ENCODE measurements at regions not wholly inside any gene's neighbourhood (a gene's known extent, or its start where the extent isn't known, plus 50 kb on each side); places are given as distances from the start of the nearest gene placed in this dataset.

DNA sequence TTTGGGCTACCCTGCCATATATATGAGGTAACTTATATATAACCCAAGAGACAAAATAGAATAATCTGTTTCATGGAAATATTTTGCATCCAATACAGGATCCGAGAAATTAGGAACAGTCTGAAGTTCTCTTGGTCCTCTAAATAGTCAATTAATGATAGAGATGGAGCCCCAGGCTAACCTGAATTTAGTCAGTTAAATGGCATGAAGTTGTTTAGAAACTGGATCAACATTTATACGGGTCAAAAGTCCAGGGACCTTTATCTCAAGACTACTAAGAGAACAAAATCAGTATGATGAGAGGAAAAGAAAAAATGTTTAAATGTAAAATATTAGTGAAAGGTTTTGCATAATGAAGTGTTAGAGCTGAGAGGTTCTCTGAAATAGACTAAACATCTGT, 303.3 kb upstream of the ACTBL2 start:
- WGBS, 5 donors, result 79 to 93% (median 85%) methylated on average over 2 of the region's 2 CpGs
- no peak overlapping the region for H3K27ac ChIP-seq
- H3K4me3 ChIP-seq, result no peak overlapping the region
- no peak for DNase-seq
- no peaks in the 10 kb centered on the region for H3K4me1 ChIP-seq
- no peaks in the 10 kb centered on the region for H3K9me3 ChIP-seq
- H3K27me3 ChIP-seq (replicated peaks in 1 of 7), result no peaks in the 10 kb centered on the region
- intact Hi-C loops (cut with DNase I; ENCODE audit: low total_unique reads), result no loop called here
- no peaks in the 10 kb centered on the region for H3K36me3 ChIP-seq
- TF ChIP-seq, protein P1, sequence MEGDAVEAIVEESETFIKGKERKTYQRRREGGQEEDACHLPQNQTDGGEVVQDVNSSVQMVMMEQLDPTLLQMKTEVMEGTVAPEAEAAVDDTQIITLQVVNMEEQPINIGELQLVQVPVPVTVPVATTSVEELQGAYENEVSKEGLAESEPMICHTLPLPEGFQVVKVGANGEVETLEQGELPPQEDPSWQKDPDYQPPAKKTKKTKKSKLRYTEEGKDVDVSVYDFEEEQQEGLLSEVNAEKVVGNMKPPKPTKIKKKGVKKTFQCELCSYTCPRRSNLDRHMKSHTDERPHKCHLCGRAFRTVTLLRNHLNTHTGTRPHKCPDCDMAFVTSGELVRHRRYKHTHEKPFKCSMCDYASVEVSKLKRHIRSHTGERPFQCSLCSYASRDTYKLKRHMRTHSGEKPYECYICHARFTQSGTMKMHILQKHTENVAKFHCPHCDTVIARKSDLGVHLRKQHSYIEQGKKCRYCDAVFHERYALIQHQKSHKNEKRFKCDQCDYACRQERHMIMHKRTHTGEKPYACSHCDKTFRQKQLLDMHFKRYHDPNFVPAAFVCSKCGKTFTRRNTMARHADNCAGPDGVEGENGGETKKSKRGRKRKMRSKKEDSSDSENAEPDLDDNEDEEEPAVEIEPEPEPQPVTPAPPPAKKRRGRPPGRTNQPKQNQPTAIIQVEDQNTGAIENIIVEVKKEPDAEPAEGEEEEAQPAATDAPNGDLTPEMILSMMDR (IDR thresholded peaks at IDR 0.05 in 8 of 11, conservative IDR thresholded peaks at IDR 0.05 in 3 of 11), result no peak
- TF ChIP-seq POLR2AphosphoS5 (IDR thresholded peaks at IDR 0.05) (no peak), POLR2A (IDR thresholded peaks at IDR 0.05) (no peak)

DNA sequence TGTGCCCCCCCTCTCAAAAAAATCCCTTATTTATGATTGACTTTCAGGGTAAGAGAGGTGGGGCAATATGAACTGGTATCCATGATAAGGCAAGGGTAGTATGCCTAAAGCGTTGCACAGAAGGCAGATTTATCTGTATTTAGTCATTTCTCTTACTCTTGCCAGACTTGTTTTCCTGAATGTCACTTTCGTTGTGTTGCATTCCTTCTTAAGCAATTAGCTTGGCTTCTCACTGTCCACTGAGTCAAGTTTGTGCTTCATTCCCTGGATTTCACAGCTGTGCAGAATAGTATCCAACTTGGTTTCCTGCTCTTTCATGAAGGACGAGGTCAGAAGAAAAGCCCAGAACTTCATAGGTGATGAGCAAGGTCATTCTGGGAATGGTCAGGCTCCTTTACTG, 301.5 kb upstream of the ACTBL2 start:
- TF ChIP-seq, protein P1 (IDR thresholded peaks at IDR 0.05 in 8 of 11, conservative IDR thresholded peaks at IDR 0.05 in 3 of 11), result no peak
- TF ChIP-seq POLR2AphosphoS5 (IDR thresholded peaks at IDR 0.05), result no peak
- no peak for TF ChIP-seq POLR2A (IDR thresholded peaks at IDR 0.05)
- Histone ChIP-seq H3K4me1 (peaks cover 0 to 4% (median 0%) of the 10 kb centered on the region in 6 donors), H3K27me3 (replicated peaks in 1 of 7) (no peaks in the 10 kb centered on the region), H3K27ac (peak overlapping the region in 2 of 8 donors; percentile 5 to 56), H3K9me3 (no peaks in the 10 kb centered on the region), H3K4me3 (peak overlapping the region in 2 of 8 donors; percentile 21 to 23), H3K36me3 (no peaks in the 10 kb centered on the region)
- DNase-seq, result no peak
- WGBS, 5 donors, result 38 to 70% (median 61%) methylated on average over 3 of the region's 3 CpGs
- intact Hi-C loops (cut with DNase I; ENCODE audit: low total_unique reads), result no loop called here

DNA sequence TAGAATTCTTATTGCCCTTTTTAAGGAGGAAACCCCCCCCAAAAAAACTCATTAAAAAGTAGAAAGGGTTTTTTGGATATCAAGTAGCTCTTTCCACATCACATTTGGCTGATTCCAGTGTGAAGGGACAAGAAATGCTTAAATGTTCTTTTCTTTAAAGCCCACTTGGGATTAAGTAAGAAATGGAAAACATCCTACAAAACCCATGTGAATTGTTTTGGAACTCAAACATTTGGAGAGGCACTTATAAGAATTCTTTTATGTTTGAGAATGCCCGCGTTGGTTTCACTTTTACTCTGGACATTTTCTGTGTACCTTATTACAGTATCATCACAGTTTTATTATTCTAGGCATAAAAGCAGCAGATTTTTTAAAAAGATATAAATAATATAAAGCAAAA, 301.1 kb upstream of the ACTBL2 start:
- TF ChIP-seq, protein P1 (IDR thresholded peaks at IDR 0.05 in 8 of 11, conservative IDR thresholded peaks at IDR 0.05 in 3 of 11), result no peak
- TF ChIP-seq POLR2AphosphoS5 (IDR thresholded peaks at IDR 0.05) (no peak), POLR2A (IDR thresholded peaks at IDR 0.05) (no peak)
- peak overlapping the region in 2 of 8 donors; percentile 21 to 23 for H3K4me3 ChIP-seq
- H3K27me3 ChIP-seq (replicated peaks in 1 of 7), result no peaks in the 10 kb centered on the region
- no peaks in the 10 kb centered on the region for H3K36me3 ChIP-seq
- H3K4me1 ChIP-seq, result peaks cover 0 to 4% (median 0%) of the 10 kb centered on the region in 6 donors
- no peak for DNase-seq
- intact Hi-C loops (cut with DNase I; ENCODE audit: low total_unique reads), result no loop called here
- H3K27ac ChIP-seq, result peak overlapping the region in 3 of 8 donors; percentile 5 to 56 (median 13)
- 28 to 80% (median 61%) methylated on average over 2 of the region's 2 CpGs for WGBS, 5 donors
- H3K9me3 ChIP-seq, result no peaks in the 10 kb centered on the region

DNA sequence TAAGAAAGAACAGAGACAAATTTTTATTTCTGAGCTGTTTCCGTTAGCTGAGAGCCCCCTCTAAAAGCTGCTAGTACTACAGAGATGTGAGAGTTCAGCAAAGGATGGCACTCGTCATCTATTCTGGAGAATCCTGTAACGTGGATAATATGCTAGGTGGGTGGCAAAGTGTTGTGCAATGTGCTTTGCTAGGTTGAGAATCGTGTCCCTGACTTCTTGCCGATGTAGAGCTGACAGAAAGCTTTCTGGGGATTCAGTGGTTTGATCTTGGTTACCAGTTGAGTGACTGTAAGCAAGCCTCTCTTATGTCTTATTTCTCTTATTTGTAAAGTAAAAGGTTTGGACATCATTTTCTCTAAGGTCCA, 298.3 kb upstream of the ACTBL2 start:
- TF ChIP-seq POLR2A (IDR thresholded peaks at IDR 0.05) (no peak), POLR2AphosphoS5 (IDR thresholded peaks at IDR 0.05) (no peak)
- TF ChIP-seq, protein P1 (IDR thresholded peaks at IDR 0.05 in 8 of 11, conservative IDR thresholded peaks at IDR 0.05 in 3 of 11), result no peak
- Histone ChIP-seq H3K27ac (no peak overlapping the region), H3K4me3 (no peak overlapping the region), H3K36me3 (no peaks in the 10 kb centered on the region), H3K4me1 (peaks cover 0 to 4% (median 0%) of the 10 kb centered on the region in 6 donors), H3K9me3 (no peaks in the 10 kb centered on the region), H3K27me3 (replicated peaks in 1 of 7) (no peaks in the 10 kb centered on the region)
- WGBS, 5 donors, result 74 to 89% (median 85%) methylated on average over 5 of the region's 5 CpGs
- no peak for DNase-seq
- intact Hi-C loops (cut with DNase I; ENCODE audit: low total_unique reads), result no loop called here

Measured in spleen (tissue), 11 donors.